GM23338 (cell line): ENCODE measurements at regions not wholly inside any gene's neighbourhood (a gene's known extent, or its start where the extent isn't known, plus 50 kb on each side); places are given as distances from the start of the nearest gene placed in this dataset.
A peak's percentile ranks its signal among the peaks of the same experiment; 100 is the strongest.

Experiments used
- ATAC-seq: fragments of 200-7000 bp; cut with Tn5 transposase; 3 replicates; pipeline ENCODE4 v1.9.1; 2020
- DNase-seq: peaks from one replicate; pipeline ENCODE4 v3.0.0-alpha.2; 2015; ENCODE audit warnings: low spot score
- H2AFZ ChIP-seq: fragments of 200-600 bp; sonication (generic); 2 replicates; pipeline ENCODE4 v1.8.0; 2016; ENCODE audit warnings: antibody characterized with exemption, mild to moderate bottlenecking, moderate library complexity
- H3F3A ChIP-seq: fragments of 200-600 bp; sonication (generic); replicated peaks from 2 replicates; pipeline ENCODE4 v1.8.0; 2017; ENCODE audit warnings: antibody characterized with exemption, mixed run types, low read depth
- H3K27ac ChIP-seq: fragments of 200-600 bp; sonication (generic); 2 replicates; pipeline ENCODE4 v1.6.1; 2016; ENCODE audit warnings: low read depth
- H3K27me3 ChIP-seq: fragments of 200-600 bp; sonication (generic); 2 replicates; pipeline ENCODE4 v1.8.0; 2016; ENCODE audit warnings: mild to moderate bottlenecking, mixed run types, moderate library complexity; ENCODE audit not compliant: insufficient read depth
- H3K36me3 ChIP-seq: fragments of 200-600 bp; sonication (generic); 2 replicates; pipeline ENCODE4 v1.8.0; 2016; ENCODE audit warnings: mild to moderate bottlenecking; ENCODE audit not compliant: insufficient read depth
- H3K4me1 ChIP-seq: fragments of 200-600 bp; sonication (generic); 2 replicates; pipeline ENCODE4 v1.8.0; 2016; ENCODE audit warnings: mild to moderate bottlenecking, moderate library complexity; ENCODE audit not compliant: insufficient read depth
- H3K4me2 ChIP-seq: fragments of 200-600 bp; sonication (generic); 2 replicates; pipeline ENCODE4 v1.7.1; 2017; ENCODE audit warnings: mixed run types
- H3K4me3 ChIP-seq: fragments of 200-600 bp; sonication (generic); 2 replicates; pipeline ENCODE4 v1.6.1; 2016; ENCODE audit warnings: mixed run types
- H3K79me2 ChIP-seq: fragments of 200-600 bp; sonication (generic); replicated peaks from 2 replicates; pipeline ENCODE4 v1.8.0; 2017; ENCODE audit warnings: mild to moderate bottlenecking; ENCODE audit not compliant: insufficient read depth
- H3K9me2 ChIP-seq: fragments of 200-600 bp; sonication (generic); 2 replicates; pipeline ENCODE4 v1.8.0; 2017; ENCODE audit not compliant: insufficient read depth
- H4K20me1 ChIP-seq: fragments of 200-600 bp; sonication (generic); replicated peaks from 2 replicates; pipeline ENCODE4 v1.8.0; 2017; ENCODE audit warnings: mild to moderate bottlenecking; ENCODE audit not compliant: insufficient read depth
- H3K27ac Mint-ChIP-seq: 2 replicates; pipeline ENCODE4 v1.8.0; 2020; ENCODE audit warnings: inconsistent platforms, mild to moderate bottlenecking, moderate library complexity, mixed read lengths
- H3K27me3 Mint-ChIP-seq: 3 replicates; pipeline ENCODE4 v1.8.0; 2022; ENCODE audit warnings: low read depth, mild to moderate bottlenecking, moderate library complexity, mixed read lengths, inconsistent platforms; ENCODE audit not compliant: insufficient read depth, poor library complexity
- H3K36me3 Mint-ChIP-seq: 3 replicates; pipeline ENCODE4 v1.8.0; 2021; ENCODE audit warnings: low read depth, mild to moderate bottlenecking, inconsistent platforms, moderate library complexity, mixed read lengths
- H3K4me1 Mint-ChIP-seq: 3 replicates; pipeline ENCODE4 v1.8.0; 2020; ENCODE audit warnings: mild to moderate bottlenecking, inconsistent platforms, mixed read lengths
- H3K4me3 Mint-ChIP-seq: 3 replicates; pipeline ENCODE4 v1.8.0; 2021; ENCODE audit warnings: moderate library complexity, mild to moderate bottlenecking, inconsistent platforms, mixed read lengths
- H3K9me3 Mint-ChIP-seq: 3 replicates; pipeline ENCODE4 v1.8.0; 2020; ENCODE audit warnings: moderate library complexity, mild to moderate bottlenecking, inconsistent platforms, mixed read lengths
- CREB1 ChIP-seq: fragments of 250-450 bp; sonication (Bioruptor Pico); IDR thresholded peaks from 2 replicates; pipeline ENCODE4 v1.5.0; 2020; ENCODE audit warnings: low read depth, mild to moderate bottlenecking, moderate library complexity
- ETS1 ChIP-seq: IDR thresholded peaks from 2 replicates; pipeline ENCODE4 v1.6.1; 2016; ENCODE audit warnings: antibody characterized with exemption
- EZH2 ChIP-seq: fragments of 200-600 bp; sonication (generic); IDR thresholded peaks from one replicate; pipeline ENCODE4 v1.8.0; 2017; ENCODE audit warnings: antibody characterized with exemption, mild to moderate bottlenecking, low read depth; ENCODE audit not compliant: unreplicated experiment
- EZH2phosphoT487 ChIP-seq: fragments of 200-600 bp; sonication (generic); IDR thresholded peaks from one replicate; pipeline ENCODE4 v1.8.1; 2018; ENCODE audit warnings: antibody characterized with exemption; ENCODE audit not compliant: unreplicated experiment
- JUNB ChIP-seq: IDR thresholded peaks from one replicate; pipeline ENCODE4 v1.6.1; 2016; ENCODE audit warnings: antibody characterized with exemption; ENCODE audit not compliant: unreplicated experiment
- NANOG ChIP-seq: IDR thresholded peaks from 2 replicates; pipeline ENCODE4 v1.6.1; 2016; ENCODE audit warnings: antibody characterized with exemption, borderline replicate concordance
- POLR2AphosphoS5 ChIP-seq: IDR thresholded peaks from 2 replicates; pipeline ENCODE4 v1.6.1; 2016; ENCODE audit warnings: antibody characterized with exemption, low read depth
- STAT1 ChIP-seq: IDR thresholded peaks from one replicate; pipeline ENCODE4 v1.6.1; 2016; ENCODE audit warnings: antibody characterized with exemption; ENCODE audit not compliant: unreplicated experiment
- ZNF114 ChIP-seq: fragments of 250-450 bp; sonication (Bioruptor Pico); IDR thresholded peaks from 2 replicates; pipeline ENCODE4 v1.5.0; 2020; ENCODE audit warnings: mild to moderate bottlenecking, moderate library complexity
- ZNF331 ChIP-seq: fragments of 250-450 bp; sonication (Bioruptor Pico); IDR thresholded peaks from 2 replicates; pipeline ENCODE4 v1.5.0; 2020; ENCODE audit warnings: low read depth, mild to moderate bottlenecking, moderate library complexity
- TF ChIP-seq, protein P1 (sequence below): fragments of 250-450 bp; sonication (Bioruptor Pico); IDR thresholded peaks from 2 replicates; pipeline ENCODE4 v1.5.0; 2020; ENCODE audit warnings: mild to moderate bottlenecking, moderate library complexity
- TF ChIP-seq, protein P2 (sequence below), 2 experiments: fragments of 200-600 bp in 1 of 2; sonication (generic) in 1 of 2; conservative IDR thresholded peaks; 2 replicates each; pipeline versions ENCODE4 v1.5.1 to v1.6.1; 2016 to 2017; ENCODE audit warnings: antibody characterized with exemption in 2 of 2, low read depth in 2 of 2, mild to moderate bottlenecking in 2 of 2, moderate library complexity in 1 of 2
- TF ChIP-seq, protein P3 (sequence below): IDR thresholded peaks from one replicate; pipeline ENCODE4 v1.6.1; 2018; ENCODE audit warnings: antibody characterized with exemption; ENCODE audit not compliant: unreplicated experiment

GRCh38 chr6:164756723-164757122 is 552.7 kb downstream of the C6orf118 start:
- ATAC-seq (no peak), DNase-seq (no peak)
- Histone ChIP-seq H3K4me2 (no peak overlapping the region), H2AFZ (peak overlapping the region; percentile 76; the same call in 1 of the 2 replicates), H3K4me1 (no peaks in the 10 kb centered on the region), H4K20me1 (no peaks in the 10 kb centered on the region), H3K4me3 (no peak overlapping the region), H3F3A (no peaks in the 10 kb centered on the region), H3K27ac (no peak overlapping the region), H3K36me3 (no peaks in the 10 kb centered on the region), H3K9me2 (no peaks in the 10 kb centered on the region; the same call in 1 of the 2 replicates), H3K27me3 (no peaks in the 10 kb centered on the region), H3K79me2 (no peaks in the 10 kb centered on the region)
- Mint-ChIP-seq H3K36me3 (peaks cover 8% of the 10 kb centered on the region; the same call in 2 of the 3 replicates), H3K27me3 (no peaks in the 10 kb centered on the region), H3K9me3 (no peaks in the 10 kb centered on the region), H3K4me1 (peaks cover 9% of the 10 kb centered on the region; the same call in 2 of the 3 replicates), H3K4me3 (no peak overlapping the region), H3K27ac (peak overlapping the region; percentile 18; the same call in 1 of the 2 replicates)
- no peak for TF ChIP-seq ZNF331
- no peak for TF ChIP-seq STAT1
- TF ChIP-seq, protein P1, sequence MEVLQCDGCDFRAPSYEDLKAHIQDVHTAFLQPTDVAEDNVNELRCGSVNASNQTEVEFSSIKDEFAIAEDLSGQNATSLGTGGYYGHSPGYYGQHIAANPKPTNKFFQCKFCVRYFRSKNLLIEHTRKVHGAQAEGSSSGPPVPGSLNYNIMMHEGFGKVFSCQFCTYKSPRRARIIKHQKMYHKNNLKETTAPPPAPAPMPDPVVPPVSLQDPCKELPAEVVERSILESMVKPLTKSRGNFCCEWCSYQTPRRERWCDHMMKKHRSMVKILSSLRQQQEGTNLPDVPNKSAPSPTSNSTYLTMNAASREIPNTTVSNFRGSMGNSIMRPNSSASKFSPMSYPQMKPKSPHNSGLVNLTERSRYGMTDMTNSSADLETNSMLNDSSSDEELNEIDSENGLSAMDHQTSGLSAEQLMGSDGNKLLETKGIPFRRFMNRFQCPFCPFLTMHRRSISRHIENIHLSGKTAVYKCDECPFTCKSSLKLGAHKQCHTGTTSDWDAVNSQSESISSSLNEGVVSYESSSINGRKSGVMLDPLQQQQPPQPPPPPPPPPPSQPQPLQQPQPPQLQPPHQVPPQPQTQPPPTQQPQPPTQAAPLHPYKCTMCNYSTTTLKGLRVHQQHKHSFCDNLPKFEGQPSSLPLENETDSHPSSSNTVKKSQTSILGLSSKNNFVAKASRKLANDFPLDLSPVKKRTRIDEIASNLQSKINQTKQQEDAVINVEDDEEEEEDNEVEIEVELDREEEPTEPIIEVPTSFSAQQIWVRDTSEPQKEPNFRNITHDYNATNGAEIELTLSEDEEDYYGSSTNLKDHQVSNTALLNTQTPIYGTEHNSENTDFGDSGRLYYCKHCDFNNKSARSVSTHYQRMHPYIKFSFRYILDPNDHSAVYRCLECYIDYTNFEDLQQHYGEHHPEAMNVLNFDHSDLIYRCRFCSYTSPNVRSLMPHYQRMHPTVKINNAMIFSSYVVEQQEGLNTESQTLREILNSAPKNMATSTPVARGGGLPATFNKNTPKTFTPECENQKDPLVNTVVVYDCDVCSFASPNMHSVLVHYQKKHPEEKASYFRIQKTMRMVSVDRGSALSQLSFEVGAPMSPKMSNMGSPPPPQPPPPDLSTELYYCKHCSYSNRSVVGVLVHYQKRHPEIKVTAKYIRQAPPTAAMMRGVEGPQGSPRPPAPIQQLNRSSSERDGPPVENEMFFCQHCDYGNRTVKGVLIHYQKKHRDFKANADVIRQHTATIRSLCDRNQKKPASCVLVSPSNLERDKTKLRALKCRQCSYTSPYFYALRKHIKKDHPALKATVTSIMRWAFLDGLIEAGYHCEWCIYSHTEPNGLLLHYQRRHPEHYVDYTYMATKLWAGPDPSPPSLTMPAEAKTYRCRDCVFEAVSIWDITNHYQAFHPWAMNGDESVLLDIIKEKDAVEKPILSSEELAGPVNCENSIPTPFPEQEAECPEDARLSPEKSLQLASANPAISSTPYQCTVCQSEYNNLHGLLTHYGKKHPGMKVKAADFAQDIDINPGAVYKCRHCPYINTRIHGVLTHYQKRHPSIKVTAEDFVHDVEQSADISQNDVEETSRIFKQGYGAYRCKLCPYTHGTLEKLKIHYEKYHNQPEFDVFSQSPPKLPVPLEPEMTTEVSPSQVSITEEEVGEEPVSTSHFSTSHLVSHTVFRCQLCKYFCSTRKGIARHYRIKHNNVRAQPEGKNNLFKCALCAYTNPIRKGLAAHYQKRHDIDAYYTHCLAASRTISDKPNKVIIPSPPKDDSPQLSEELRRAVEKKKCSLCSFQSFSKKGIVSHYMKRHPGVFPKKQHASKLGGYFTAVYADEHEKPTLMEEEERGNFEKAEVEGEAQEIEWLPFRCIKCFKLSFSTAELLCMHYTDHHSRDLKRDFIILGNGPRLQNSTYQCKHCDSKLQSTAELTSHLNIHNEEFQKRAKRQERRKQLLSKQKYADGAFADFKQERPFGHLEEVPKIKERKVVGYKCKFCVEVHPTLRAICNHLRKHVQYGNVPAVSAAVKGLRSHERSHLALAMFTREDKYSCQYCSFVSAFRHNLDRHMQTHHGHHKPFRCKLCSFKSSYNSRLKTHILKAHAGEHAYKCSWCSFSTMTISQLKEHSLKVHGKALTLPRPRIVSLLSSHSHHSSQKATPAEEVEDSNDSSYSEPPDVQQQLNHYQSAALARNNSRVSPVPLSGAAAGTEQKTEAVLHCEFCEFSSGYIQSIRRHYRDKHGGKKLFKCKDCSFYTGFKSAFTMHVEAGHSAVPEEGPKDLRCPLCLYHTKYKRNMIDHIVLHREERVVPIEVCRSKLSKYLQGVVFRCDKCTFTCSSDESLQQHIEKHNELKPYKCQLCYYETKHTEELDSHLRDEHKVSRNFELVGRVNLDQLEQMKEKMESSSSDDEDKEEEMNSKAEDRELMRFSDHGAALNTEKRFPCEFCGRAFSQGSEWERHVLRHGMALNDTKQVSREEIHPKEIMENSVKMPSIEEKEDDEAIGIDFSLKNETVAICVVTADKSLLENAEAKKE = no peak
- TF ChIP-seq CREB1 (CRISPR knock-in tag) = no peak
- TF ChIP-seq JUNB = no peak
- TF ChIP-seq, protein P2, sequence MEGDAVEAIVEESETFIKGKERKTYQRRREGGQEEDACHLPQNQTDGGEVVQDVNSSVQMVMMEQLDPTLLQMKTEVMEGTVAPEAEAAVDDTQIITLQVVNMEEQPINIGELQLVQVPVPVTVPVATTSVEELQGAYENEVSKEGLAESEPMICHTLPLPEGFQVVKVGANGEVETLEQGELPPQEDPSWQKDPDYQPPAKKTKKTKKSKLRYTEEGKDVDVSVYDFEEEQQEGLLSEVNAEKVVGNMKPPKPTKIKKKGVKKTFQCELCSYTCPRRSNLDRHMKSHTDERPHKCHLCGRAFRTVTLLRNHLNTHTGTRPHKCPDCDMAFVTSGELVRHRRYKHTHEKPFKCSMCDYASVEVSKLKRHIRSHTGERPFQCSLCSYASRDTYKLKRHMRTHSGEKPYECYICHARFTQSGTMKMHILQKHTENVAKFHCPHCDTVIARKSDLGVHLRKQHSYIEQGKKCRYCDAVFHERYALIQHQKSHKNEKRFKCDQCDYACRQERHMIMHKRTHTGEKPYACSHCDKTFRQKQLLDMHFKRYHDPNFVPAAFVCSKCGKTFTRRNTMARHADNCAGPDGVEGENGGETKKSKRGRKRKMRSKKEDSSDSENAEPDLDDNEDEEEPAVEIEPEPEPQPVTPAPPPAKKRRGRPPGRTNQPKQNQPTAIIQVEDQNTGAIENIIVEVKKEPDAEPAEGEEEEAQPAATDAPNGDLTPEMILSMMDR (conservative IDR thresholded peaks at IDR 0.05; ENCODE audit: low read depth in 2 of 2) = no peak
- no peak for TF ChIP-seq ETS1
- TF ChIP-seq EZH2phosphoT487 = no peak
- TF ChIP-seq, protein P3, sequence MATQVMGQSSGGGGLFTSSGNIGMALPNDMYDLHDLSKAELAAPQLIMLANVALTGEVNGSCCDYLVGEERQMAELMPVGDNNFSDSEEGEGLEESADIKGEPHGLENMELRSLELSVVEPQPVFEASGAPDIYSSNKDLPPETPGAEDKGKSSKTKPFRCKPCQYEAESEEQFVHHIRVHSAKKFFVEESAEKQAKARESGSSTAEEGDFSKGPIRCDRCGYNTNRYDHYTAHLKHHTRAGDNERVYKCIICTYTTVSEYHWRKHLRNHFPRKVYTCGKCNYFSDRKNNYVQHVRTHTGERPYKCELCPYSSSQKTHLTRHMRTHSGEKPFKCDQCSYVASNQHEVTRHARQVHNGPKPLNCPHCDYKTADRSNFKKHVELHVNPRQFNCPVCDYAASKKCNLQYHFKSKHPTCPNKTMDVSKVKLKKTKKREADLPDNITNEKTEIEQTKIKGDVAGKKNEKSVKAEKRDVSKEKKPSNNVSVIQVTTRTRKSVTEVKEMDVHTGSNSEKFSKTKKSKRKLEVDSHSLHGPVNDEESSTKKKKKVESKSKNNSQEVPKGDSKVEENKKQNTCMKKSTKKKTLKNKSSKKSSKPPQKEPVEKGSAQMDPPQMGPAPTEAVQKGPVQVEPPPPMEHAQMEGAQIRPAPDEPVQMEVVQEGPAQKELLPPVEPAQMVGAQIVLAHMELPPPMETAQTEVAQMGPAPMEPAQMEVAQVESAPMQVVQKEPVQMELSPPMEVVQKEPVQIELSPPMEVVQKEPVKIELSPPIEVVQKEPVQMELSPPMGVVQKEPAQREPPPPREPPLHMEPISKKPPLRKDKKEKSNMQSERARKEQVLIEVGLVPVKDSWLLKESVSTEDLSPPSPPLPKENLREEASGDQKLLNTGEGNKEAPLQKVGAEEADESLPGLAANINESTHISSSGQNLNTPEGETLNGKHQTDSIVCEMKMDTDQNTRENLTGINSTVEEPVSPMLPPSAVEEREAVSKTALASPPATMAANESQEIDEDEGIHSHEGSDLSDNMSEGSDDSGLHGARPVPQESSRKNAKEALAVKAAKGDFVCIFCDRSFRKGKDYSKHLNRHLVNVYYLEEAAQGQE = no peak
- no peak for TF ChIP-seq NANOG
- no peak for TF ChIP-seq EZH2
- TF ChIP-seq POLR2AphosphoS5 = no peak
- no peak for TF ChIP-seq ZNF114 (CRISPR knock-in tag)
